G401.6 (cell line): ENCODE measurements at regions not wholly inside any gene's neighbourhood (a gene's known extent, or its start where the extent isn't known, plus 50 kb on each side); places are given as distances from the start of the nearest gene placed in this dataset.
A peak's percentile ranks its signal among the peaks of the same experiment; 100 is the strongest.
"Not testable (repeated sequence)": the region's sequence is repeated elsewhere in the genome, so short reads cannot be mapped to it uniquely, and the experiment has no call there.

Source experiments
- FAIRE-seq: peaks from 2 replicates; lab custom pipeline; 2012; peaks lifted over from hg19 to GRCh38; lab: Jason Lieb, UNC

DNA sequence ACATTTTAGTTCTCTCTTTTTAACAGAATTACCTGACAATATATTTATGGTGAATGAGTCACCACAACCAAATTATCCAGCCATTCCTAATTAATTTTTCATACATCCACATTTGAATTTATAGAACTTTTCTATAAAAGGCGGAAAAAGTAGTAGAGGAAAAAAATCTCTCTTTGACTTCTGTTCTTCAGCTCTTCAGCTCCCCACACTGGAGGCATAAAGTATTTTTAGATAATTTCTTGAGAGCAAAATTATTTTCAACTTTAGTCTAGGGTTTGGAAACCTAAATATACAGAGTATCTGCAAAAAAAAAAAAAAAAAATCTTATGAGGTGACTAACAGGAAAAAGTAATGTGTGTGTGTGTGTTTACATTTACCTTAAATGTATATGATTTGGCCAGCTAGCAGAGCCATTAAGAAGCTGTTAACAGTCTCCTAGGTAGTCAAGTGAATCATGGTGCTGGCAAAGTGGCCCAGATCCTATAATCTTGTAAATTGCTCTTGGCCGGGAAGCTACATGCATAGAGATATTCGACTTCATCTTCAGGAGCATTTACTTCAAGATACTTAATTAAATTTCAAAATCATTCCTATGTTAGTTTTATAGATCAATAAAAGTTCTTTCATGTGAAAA is 383.1 kb upstream of the STEAP1 start:
- peak; percentile 15 for FAIRE-seq

GRCh38 chr7:89772276-89772675 is 382.0 kb upstream of the STEAP1 start:
- no peak for FAIRE-seq

GRCh38 chr7:89773611-89774010 is 380.7 kb upstream of the STEAP1 start:
- no peak for FAIRE-seq

- FAIRE-seq, result no peak
Observed at GRCh38 chr7:89775459-89775858, 378.8 kb upstream of the STEAP1 start.

DNA sequence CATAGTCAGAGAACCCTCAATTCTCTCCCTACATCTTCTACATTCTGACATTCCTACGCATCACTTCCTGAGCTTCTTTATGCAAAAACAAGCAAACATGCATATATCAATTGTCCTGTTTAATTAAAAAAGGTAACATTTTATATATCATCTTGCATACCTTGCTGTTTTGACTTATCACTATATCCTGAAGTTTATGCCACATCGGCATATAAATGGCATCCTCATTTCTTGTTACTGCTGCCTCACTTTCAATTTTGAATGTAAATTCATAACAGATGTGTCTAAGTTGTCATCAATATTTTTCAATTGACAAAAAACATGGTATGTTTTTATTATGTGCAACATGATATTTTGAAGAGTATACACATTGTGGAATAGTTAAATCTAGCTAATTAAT is 377.3 kb upstream of the STEAP1 start:
- FAIRE-seq, result no peak

DNA sequence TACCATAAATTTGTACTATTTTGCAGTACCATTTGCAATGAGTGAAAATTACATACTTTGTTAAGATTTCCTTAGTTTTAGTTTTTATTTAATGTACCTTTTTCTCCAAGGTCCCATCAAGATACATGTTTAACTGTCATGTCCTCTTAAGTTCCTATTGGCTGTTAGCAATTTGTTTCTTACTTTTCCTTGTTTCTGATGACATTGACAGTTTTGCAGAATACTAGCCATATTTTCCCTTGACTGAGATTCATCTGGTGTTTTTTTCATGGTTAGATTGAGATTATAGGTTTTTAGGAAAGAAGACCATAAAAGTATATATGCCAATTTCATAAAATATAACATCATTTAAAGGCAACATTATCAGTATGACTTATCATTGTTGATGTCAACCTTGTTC is 376.8 kb upstream of the STEAP1 start:
- FAIRE-seq, result no peak

DNA sequence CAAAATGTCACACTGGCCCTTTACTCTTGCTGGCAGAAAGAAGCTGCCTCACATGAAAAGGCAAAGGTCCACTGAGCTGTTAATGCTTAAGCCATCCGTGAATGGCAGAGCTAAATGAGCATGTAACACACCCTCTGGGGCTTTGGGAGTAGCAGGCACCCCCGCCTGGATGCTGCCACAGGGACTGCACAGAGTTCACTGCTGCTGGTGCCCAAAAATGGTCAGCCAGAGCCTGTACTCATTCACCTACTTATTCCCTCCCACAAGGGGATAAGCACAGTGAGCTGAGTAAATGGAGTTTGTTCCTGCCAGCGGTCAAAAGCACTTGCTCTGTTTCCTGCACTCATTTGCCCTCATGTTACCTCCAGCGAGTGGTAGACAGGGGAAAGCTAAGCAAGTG is 374.0 kb upstream of the STEAP1 start:
- no peak for FAIRE-seq

- FAIRE-seq, result no peak
Observed at GRCh38 chr7:89796481-89796880, 357.8 kb upstream of the STEAP1 start.

GRCh38 chr7:89797965-89798598 is 356.2 kb upstream of the STEAP1 start:
- FAIRE-seq, result no peak

DNA sequence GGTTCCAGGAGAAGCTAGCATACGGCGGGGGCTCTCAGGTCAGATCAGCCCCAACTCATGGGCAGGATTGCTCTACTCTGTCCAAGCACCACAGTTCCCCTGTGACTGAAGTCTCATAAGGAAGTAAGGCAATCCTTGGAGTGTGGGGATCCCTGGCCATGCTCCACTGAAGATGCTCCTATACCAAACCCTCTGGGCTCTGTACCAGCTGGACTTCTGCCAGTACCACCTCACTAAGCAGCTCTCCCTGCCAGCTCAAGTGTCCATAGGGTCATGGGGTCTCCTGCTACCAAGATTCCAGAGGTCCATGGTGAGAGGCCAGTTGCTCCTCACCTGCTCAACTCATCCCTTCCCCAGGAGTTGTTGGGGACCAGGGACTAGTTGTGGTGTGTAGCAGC is 355.7 kb upstream of the STEAP1 start:
- no peak for FAIRE-seq

DNA sequence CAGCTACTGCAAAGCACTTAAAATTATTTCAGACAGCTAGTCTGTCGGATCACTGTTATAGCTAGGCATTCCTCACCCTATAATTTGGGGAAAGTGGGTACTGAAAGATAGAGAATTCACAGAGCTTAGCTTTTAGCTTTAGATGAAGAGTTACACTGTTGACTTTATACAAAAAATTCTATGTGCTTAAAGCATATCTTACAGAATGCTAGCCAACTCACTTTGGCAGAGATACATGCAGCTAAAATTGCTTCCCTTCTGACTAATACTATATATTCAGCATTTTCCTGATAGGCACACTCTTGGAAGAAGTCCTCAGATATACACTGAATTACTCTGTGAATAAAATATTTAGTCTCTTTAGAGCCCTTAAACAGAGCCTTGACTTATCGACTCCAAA is 353.5 kb upstream of the STEAP1 start:
- no peak for FAIRE-seq

- no peak for FAIRE-seq
Observed at GRCh38 chr7:89809291-89809690, 345.0 kb upstream of the STEAP1 start.

DNA sequence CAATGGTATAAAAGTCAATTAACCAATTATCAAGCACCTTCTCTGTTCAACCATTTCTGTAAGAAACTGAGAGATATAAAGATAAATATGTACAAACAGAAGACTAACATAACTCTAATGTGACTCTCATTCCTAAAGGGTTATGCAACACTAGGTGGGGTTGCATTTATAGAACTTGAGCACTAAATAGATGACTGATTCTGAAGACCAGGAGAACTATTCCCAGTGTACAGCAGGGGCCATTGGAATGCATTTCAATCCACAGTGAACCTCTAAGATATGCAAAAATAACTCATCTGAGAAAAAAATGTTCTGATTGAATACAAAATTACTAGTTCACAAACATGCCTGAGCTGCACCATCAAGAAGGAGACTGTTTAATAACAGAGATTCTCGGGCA is 341.2 kb upstream of the STEAP1 start:
- no peak for FAIRE-seq

GRCh38 chr7:89826121-89826520 is 328.1 kb upstream of the STEAP1 start:
- no peak for FAIRE-seq

GRCh38 chr7:89826557-89826956 is 327.7 kb upstream of the STEAP1 start:
- FAIRE-seq, result no peak

DNA sequence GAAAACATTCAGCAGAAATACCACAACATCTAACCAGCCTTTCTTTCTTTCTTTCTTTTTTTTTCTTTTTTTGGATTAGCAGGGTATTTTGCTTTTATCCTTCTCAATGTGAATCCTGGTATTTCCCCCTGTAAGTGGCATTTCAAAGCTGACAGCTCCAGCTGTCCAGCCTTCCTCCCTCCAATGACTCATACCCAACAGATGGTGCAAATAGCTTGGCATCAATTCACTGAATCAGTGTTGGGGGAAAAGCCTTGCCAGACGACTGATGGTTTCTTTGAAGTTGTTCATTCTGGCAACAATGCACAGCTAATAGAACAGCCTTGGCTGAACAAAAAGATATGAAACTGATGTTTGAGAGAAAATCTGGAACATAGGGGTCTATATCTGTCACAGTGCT is 316.8 kb upstream of the STEAP1 start:
- FAIRE-seq, result no peak

GRCh38 chr7:89839329-89839728 is 314.9 kb upstream of the STEAP1 start:
- no peak for FAIRE-seq

- FAIRE-seq, result no peak
Observed at GRCh38 chr7:89845952-89846351, 308.3 kb upstream of the STEAP1 start.

DNA sequence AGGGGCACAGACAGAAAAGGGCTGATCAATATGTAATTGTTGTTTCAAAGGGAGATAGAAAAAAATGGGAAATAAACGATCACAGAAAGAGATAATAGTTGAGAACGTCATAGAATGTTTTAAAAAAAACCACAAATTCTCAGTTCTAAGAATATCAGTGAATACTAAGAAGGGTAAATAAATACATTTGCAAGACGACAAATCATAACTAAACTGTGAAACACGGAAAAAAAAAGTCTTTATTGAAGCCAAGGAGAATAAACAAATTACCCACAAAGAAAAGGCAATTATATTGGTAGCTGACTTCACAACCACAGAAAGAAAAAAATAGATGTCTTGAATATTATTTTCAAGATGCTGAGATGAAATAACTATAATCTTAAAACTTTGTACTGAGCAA is 305.2 kb upstream of the STEAP1 start:
- no peak for FAIRE-seq

GRCh38 chr7:89857053-89857452 is 297.2 kb upstream of the STEAP1 start:
- not testable (repeated sequence) for FAIRE-seq

GRCh38 chr7:89857767-89858166 is 296.5 kb upstream of the STEAP1 start:
- FAIRE-seq, result no peak

DNA sequence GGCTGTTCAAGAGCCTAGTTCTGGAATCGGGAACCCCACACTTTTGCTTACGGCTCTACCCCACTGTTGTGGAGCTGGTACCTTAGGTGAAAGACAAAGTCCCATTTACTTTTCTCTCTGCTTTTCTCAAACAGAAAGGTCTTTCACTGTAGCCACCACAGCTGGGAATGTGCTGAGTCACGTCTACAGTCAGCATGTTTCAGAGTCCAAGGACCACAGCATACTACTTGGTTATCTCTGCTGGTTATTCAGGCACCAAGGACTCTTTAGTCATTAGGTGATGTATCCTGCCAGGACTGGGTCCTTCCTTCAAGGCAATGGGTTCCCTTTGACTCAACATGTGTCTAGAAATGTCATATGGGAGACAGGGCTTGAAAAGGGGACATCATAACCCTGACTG is 266.8 kb upstream of the STEAP1 start:
- FAIRE-seq, result no peak

DNA sequence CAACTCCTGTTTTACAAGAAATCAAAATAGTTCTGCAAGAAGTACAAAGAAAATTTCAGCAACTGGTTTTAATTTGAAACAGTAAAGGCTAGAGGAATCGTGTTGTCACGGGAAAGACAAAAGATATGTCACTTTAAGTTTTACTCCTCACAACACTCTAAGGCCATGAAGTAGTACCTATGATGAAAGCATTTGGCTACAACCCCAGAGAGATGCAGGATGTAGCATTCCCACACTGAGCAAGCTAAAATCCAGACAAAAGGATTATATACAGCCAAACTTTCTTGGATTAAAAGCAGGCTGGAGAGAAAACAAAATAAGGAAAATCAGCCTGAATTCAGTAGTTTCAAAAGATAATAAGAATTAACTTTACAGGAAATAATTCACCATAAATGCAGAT is 245.5 kb upstream of the STEAP1 start:
- FAIRE-seq, result no peak

GRCh38 chr7:89914711-89915110 is 239.6 kb upstream of the STEAP1 start:
- no peak for FAIRE-seq

GRCh38 chr7:89926194-89926593 is 228.1 kb upstream of the STEAP1 start:
- FAIRE-seq, result no peak
